GM18505 (cell line): ENCODE measurements at regions not wholly inside any gene's neighbourhood (a gene's known extent, or its start where the extent isn't known, plus 50 kb on each side); places are given as distances from the start of the nearest gene placed in this dataset.
A peak's percentile ranks its signal among the peaks of the same experiment; 100 is the strongest.

Source experiments
- ATAC-seq: cut with Tn5 transposase; IDR thresholded peaks from one replicate; pipeline ENCODE4 v1.9.1; 2021; ENCODE audit not compliant: unreplicated experiment
- POLR2A ChIP-seq: IDR thresholded peaks from 4 replicates; pipeline ENCODE4 v1.6.1; 2011; ENCODE audit warnings: borderline replicate concordance; ENCODE audit not compliant: insufficient read depth, insufficient read length; ENCODE audit errors: extremely low read depth

DNA sequence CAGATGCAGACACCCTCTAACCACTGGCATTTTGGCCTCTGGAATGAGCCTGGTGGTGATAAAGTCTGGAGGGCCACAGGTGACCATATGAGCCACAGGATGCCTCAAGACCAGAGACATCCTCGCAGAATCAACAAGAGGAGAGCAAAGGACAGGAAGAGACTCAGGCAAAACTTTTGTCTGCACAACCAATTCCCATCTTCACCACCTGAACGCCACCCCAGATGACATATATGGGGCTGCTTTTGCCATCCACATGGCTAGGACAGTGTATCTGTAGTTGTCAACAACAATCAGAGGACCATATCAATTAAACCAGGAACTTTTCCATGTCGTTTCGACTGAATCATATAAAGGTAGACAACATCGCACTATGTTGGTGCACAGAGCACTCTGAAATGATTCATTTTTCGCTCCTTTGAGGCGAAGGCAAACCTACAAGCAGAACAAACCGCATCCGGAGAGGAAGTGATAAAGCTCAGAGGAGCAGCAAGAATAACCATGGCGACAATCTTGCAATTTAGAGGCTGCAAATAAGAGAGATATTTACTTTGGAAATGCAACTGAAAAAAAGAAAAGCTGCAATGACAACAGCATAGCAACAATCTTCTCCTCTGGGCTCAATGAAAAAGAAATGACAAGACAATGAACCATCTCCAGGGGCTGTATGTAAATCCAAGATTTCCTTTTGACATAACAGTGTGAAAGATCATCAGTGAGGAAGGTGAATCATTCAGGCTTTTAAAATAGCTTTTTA lies 204.5 kb downstream of the ARL4C start:
- peak; percentile 42 for ATAC-seq
- no peak for TF ChIP-seq POLR2A

DNA sequence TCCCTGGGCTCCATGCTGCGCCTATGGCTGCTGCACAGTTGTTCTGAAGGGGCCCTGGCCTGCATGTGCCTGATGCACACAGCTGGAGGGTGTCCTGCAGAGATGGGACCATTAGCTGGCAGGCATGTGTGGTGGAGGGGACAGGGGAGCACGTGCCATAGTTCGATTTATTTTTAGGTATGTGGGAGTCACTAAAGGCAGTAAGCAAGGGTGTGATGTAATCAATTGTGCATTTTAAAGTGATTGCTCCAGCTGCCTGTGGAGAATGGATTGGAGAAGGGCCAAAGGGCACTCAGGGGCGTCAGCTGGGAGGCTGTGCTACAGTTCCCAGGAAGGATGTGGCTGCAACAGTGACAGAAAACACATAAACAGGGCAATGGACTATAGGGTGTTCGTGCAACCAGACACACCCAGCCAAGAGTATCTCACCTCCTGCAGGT lies 205.1 kb downstream of the ARL4C start:
- TF ChIP-seq POLR2A, result peak; percentile 14
- ATAC-seq, result no peak

DNA sequence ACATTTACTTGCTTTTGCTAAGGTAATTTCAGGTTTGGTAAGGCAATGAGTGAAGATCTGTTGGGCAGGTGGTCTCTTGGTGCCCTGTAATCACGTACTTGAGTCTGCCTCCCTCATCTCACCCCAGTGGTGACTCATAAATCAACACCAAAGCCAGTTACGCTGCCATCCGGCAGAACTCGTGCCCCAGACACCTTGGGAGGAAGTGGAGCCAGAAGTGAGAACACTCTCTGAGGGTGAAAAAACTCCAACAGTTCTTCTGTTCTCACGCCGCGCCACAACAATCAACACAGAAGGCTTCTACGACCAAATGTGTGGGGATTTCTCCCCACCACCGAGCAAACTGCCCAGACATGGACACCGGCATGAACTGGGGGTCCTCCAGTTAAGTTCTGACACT lies 206.2 kb downstream of the ARL4C start:
- no peak for TF ChIP-seq POLR2A

DNA sequence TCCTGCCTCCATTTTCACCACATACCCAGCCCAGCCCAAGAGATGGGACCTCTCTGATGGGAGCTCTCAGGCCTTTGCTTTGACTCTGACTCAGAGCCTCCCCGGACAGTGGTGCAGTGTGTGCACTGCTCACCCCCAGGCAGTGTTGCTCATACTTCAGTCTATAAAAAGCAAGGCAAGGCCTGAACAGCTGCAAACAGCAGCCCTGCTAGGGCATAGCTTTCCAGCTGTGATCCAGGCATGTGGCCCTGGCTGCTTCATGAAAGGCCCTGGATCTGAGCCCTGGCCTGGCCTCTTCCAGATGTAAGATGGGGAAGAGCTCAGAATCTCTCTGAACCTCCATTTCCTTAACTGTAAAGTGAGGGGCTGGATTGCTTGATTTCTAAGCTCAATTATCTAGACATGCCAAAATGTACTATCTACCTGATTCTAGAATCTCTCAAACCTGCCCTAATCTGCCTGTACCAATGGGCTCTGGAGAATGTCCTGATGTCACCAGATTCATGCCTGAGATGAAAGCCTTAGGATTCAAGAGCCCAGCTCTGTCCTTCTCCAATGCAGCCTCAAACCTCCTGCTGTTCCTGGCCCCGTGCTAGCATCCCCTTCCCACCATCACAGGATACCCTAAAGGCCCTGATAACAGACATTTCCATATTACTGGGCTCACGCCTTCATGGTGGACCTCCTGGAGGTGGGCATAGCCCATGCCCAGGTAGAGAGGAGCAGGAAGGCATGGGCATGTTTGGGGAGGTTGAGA lies 206.9 kb downstream of the ARL4C start:
- peak; percentile 25 for TF ChIP-seq POLR2A
- ATAC-seq, result peak; percentile 6

More for the DNA sequence above, 206.2 kb downstream of the ARL4C start:
- ATAC-seq, result peak; percentile 52

DNA sequence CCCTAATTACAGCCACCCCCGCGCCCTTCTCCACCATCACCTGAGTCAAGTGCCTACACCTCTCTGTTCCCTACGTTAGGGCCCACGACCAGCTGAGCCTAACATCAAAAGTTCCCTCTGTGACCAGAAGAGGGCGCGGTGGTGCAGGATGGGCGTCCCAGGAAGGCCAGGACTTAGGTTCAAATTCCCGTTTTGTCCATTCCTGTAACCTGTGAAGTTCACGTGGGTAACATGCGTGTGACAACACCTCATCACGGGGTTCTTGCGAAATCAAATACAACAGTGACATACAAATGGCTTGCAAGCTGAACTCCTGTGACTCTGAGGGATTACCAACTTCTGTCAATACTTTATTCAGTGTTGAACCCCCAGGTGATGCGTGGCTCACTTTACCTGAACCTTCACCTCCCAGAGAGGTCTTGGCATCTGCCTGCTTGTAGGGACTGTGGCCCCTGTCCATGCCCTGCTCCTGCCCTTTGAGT lies 207.9 kb downstream of the ARL4C start:
- ATAC-seq, result no peak

DNA sequence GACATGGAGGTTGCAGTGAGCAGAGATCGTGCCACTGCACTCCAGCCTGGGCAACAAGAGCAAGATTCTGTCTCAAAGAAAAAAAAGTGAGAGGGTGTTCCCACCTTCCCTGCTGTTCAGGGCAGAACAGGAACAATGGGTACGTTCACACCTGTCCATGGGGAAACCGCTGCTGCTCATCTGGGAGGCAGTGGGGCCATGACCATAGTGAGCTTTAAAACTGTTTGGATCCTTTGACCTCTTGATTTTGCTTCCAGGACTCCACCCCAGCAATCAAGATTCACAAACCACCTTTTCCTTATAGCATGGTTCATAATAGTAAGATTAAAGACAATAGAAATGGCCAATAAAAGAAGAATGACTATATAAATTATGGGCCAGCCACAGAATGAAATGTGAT lies 209.2 kb downstream of the ARL4C start:
- no peak for ATAC-seq
- TF ChIP-seq POLR2A, result no peak

More for the DNA sequence above, 207.9 kb downstream of the ARL4C start:
- no peak for TF ChIP-seq POLR2A

DNA sequence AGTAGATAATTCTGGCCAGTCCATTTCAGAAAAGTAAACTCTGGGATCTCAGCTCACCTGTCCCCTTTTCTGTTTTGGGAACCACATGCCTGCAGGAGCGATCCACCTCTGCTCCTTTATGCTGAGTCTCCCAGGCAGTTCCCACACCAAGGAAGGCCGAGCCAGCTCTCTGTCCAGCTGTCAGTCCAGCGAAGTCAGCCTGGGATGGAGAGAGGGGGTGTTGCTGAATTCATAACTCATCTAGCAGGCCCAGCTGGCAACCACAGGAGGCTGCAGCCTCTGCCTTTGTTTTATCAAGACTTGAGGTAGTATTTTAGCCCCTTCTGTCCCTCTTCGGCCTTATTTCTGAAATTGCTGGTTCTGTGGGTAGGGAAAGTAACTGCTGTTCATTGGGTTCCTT lies 209.9 kb downstream of the ARL4C start:
- TF ChIP-seq POLR2A, result no peak

DNA sequence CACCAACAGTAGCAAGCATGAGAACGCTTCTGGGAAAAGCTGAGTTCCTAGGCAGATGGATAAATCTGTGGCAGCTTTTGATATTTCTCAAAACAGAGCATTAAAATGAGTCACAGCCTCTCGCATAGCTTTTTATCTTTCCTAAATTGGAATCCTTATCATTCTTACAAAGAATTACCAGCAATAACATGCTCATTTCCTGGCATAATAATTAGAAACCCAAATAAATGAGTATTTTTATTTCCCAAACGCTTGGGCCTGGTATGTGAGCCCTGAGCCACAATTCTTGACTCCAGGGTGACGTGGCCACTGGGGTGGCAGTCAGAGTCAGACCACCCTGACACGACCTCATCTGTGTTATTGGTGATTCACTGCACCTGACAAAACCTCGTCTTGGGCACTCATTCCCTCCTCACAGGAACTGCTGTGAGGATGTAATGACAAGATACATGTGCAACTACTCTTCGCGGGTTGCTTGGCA lies 210.7 kb downstream of the ARL4C start:
- TF ChIP-seq POLR2A, result no peak
- ATAC-seq, result no peak

More for the DNA sequence above, 209.9 kb downstream of the ARL4C start:
- no peak for ATAC-seq

DNA sequence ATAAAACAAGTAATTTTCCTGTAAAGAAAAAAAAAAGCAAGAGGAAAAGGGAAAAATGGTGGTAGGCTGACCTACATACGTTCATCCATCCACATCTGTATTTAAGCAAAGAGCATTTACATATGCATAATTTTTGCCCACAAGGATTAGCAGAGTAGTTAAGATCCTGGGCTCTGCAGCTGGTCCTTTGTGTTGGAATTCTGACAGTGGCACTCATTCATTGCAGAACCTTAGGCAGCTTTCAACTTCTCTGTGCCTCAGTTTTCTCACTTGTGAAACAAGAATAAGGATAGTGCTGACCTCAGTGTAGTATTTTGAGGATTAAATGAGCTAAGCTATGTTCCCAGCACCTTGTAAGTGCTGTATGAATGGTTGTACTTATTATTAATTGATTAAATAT lies 211.3 kb downstream of the ARL4C start:
- TF ChIP-seq POLR2A, result no peak
- no peak for ATAC-seq

DNA sequence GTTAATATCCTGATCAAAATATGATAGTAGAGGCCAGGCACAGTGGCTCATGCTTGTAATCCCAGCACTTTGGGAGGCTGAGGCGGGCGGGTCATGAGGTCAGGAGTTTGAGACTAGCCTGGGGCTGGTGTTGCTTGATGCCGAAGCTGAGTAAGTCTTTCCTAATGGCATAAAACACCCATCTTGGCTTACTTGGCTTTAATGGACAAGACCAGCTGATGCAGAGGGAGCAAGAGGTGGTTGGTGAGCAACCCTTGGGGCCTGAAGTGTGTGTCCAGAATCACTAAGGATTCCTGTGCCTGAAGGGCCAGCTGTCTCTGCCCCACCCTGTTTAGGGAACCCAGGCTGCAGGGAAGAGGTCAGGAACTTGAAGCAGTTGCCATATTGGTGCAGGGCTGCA lies 217.2 kb downstream of the ARL4C start:
- no peak for TF ChIP-seq POLR2A
- ATAC-seq, result no peak

DNA sequence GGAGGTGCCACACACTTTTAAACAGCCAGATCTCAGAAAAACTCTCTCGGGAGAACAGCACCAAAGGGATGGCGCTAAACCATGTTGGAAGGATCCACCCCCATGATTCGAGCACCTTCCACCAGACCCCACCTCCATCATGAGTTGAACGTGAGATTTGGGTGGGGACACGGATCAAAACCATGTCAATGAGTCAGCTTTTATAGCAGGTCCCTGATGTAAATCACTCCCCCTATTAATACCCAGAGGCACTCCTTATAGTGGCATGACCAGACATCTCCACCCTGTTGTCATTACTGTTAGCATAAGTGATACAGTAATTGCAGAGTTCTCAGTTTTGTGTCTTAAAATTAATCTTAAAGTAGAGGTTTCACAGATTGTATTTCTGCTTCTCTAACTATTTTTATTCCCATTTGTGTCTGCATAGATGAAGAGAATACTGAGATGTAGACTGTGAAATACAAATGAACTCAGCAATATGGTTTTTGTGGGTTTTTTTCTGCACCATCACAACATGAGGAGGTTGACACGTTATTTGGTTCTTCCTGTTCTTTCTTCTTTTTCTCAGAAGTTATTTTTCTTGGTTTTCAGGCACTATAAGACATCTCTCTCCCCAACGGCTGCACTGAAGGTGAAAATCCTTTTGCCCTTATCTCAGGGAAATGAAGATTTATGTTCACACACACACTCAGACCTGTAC lies 218.2 kb downstream of the ARL4C start:
- no peak for TF ChIP-seq POLR2A
- ATAC-seq, result no peak

DNA sequence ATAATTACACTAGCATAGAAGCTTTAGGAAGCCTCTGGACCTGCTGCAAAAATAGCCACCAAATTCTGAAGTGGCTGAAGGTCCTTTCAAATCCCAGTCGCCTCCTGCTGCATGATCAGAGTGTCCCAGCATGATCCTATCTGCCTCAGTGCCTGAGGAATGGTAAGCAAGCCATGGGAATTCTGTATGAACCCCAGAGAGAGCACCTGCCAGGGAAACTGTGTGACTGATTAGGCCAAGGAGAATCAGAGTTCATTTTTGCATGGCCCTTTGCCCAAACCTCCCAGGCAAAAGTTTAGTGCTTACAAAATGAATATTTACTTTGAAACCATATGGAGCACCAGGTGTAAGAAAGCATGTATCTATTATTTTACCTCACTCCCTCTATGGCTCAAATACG lies 221.4 kb downstream of the ARL4C start:
- ATAC-seq, result no peak
- TF ChIP-seq POLR2A, result no peak

DNA sequence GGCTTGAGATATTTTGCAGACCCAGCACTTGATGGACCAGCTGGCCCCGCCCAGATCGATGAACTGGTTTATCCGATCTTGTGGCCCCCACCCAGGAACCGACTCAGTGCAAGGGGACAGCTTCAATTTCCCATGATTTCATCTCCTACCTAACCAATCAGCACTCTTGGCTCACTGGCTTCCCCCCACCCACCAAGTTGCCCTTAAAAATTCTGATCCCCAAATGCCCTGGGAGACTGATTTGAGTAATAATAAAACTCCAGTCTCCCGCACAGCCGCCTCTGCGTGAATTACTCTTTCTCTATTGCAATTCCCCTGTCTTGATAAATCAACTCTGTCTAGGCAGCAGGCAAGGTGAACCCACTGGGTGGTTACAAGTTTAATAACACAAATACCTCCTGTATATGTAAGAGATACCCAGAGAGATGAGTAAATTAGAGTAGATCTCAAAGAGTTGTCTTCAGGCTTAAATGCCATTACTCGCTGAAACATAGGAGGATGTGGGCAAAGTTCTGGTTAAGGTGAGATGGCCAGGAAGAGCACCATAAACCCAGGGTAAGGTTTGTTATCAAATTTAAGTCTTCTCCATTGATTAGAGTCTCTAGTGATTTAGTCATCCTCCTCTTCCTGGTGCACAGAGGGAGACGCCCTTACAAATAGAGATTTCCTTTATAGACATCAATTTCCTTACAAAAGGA lies 222.8 kb downstream of the ARL4C start:
- no peak for ATAC-seq
- TF ChIP-seq POLR2A, result no peak

DNA sequence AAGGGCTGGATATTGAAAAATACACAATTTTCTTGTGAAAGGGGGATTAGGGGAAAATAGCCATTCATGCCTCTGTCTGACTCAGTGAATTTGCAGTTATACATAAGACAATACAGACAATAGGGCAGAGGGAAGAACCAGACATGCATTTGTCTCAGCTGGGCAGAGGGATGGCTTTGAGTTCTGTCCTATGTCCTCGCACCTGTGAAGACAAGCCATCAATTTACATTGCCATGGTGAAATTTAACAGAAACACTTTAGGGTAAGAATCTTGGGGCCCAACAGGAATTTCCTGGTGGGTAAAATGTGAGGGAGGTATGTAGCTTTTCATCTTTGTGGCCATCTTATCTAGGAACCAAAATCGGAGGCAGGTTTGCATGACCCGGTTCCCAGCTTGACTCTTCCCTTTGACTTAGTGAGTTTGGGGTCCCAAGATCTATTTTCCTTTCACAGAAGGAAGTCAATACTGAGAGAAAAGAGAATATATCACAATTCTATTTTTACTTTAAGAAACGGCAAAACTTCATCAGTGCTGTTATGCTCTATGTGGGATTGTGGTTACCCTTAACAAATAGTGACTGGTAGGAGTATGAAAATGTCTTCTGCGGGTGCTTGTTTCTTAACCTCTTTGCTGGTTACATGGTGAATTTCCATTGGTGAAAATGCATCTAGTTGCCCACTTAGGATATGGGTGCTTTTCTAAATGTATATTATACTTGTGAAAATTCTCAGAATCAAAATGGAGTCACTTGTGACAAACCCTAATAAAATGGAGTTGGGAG lies 221.8 kb downstream of the SPP2 start:
- no peak for TF ChIP-seq POLR2A
- ATAC-seq, result no peak
